ENCODE measurements at regions not wholly inside any gene's neighbourhood (a gene's known extent, or its start where the extent isn't known, plus 50 kb on each side); places are given as distances from the start of the nearest gene placed in this dataset.
A peak's percentile ranks its signal among the peaks of the same experiment; 100 is the strongest.

- peak; percentile 14 for DNase-seq (ENCODE audit: low spot score)
Measured at GRCh38 chr6:93083337-93084230, 335.8 kb downstream of the EPHA7 start.

GRCh38 chr6:93081901-93082300 is 337.5 kb downstream of the EPHA7 start:
- no peak for DNase-seq (ENCODE audit: low spot score)

GRCh38 chr6:93079061-93079460 is 340.3 kb downstream of the EPHA7 start:
- DNase-seq (ENCODE audit: low spot score): no peak

GRCh38 chr6:93073811-93074210 is 345.5 kb downstream of the EPHA7 start:
- DNase-seq (ENCODE audit: low spot score): no peak

- no peak for DNase-seq (ENCODE audit: low spot score)
Measured at GRCh38 chr6:93069856-93070255, 349.5 kb downstream of the EPHA7 start.

DNA sequence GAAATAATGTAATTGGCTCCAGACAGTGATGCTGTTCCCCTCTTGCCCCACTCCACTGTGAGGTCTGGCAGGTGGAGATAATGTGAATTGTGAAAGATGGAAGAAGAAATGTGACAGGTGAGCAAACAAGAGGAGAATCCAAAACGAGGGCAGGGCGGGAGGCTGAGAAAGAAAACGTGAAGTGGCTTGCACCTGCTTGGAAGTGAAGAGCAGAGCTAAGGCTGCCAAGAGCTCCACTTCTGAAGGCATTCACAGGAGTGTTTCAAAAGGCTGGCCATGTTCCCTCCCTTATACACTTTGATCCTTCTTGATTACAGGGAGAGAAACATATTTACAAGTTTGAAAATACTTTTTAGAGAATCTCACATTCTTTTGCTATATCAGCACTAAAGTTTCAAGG is 359.4 kb downstream of the EPHA7 start:
- DNase-seq (ENCODE audit: low spot score): no peak

DNA sequence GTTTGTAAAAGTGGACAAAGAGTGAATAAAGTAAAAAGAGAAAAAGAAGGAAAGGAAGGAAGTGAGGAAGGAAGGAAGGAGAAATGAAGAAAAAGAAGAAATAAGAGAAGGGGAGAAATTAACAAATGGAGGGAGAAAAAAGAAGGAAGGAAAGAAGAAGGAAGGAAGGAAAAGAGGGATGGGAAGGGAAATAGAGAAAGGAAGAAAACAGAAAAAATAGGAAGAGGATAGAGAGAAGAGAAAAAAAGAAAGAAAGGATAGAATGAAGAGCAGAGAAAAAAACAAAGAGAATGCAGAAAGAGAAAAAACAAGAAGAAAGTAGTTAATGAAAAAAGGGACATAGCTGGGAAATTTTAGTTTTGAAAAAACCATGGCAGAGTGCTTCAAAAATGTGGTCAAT is 361.8 kb downstream of the EPHA7 start:
- DNase-seq (ENCODE audit: low spot score): no peak

GRCh38 chr6:93048381-93048780 is 371.0 kb downstream of the EPHA7 start:
- no peak for DNase-seq (ENCODE audit: low spot score)

DNA sequence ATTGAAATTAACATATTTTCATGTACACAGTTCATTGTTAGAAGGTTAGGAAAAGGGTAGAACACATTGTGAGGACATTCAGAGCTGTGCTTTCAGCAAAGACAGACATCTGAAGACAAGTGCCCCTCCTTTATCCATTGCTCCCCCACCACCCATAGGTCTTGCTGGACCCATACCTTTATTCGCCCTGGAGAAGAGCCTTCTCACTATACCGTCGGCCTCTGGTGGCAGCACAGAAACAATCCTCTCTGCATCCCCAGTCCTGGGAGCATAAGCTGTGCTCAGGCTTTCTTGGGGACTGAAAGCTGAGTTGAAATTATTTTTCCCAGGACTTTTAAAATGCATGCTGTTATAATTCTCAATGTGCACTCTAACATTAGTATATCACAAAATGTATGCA is 372.3 kb downstream of the EPHA7 start:
- DNase-seq (ENCODE audit: low spot score): no peak

- no peak for DNase-seq (ENCODE audit: low spot score)
Measured at GRCh38 chr6:93045156-93045555, 374.2 kb downstream of the EPHA7 start.

- DNase-seq (ENCODE audit: low spot score): no peak
Measured at GRCh38 chr6:93040375-93040774, 379.0 kb downstream of the EPHA7 start.

DNA sequence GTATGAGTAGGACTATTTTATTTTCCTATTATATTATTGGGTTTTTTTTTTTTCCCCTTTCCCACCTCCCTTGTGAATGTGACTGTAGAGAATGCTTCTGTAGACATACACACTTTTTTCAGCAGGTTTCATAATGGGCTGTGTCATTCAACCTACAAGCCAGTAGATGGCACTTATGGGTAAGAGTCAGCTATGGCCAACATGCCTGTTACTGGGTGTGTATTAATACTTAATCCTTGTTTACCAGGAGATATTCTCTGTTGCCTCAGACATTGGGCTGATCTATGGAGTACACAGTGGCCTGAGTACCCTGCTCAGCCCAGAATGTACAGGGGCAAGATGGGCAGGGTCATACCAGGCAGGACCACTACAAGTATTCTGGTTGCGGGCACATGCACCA is 382.5 kb downstream of the EPHA7 start:
- DNase-seq (ENCODE audit: low spot score): no peak

- no peak for DNase-seq (ENCODE audit: low spot score)
Measured at GRCh38 chr6:93035756-93036155, 383.6 kb downstream of the EPHA7 start.

- DNase-seq (ENCODE audit: low spot score): no peak
Measured at GRCh38 chr6:93021235-93021915, 398.0 kb downstream of the EPHA7 start.

GRCh38 chr6:93017626-93018025 is 401.7 kb downstream of the EPHA7 start:
- no peak for DNase-seq (ENCODE audit: low spot score)

- DNase-seq (ENCODE audit: low spot score): no peak
Measured at GRCh38 chr6:93017213-93017612, 402.1 kb downstream of the EPHA7 start.

DNA sequence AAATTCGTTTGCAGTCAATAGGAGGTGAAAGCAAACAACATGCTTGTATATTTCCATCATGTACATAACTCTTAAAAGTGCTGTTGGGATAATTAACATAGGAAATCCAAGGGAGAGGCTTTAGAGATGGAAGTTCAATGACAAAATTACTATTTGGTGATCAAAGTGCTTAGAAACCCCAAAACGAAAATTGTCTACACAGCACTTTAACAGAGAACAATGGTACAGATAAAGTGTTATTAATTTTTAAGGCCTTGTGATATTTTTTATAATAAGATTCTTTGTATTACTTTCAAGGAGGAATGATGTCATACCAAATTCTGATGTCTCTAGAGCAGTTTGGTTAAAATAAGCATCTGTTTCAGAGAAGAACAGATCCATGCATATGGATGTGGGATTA is 406.3 kb downstream of the EPHA7 start:
- no peak for DNase-seq (ENCODE audit: low spot score)

DNA sequence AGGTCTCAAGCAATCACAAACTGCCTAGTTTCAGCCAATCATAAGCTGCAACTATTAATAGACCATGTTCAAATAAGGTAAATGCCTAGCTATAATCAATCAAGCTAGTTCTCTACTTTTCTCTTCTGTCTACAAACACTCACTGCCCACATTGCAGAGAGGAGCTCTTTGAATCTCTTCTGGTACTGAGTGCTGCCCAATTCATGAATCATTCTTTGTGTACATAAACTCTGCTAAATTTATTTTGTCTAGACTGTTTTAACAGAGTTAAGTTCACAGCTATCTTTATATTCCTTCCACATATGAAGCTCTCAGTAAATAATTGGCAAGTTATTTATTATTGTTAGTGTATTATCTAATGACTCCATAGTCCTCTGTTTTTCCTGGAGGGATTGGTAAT is 411.0 kb downstream of the EPHA7 start:
- DNase-seq (ENCODE audit: low spot score): no peak

GRCh38 chr6:92989656-92990055 is 429.7 kb downstream of the EPHA7 start:
- DNase-seq (ENCODE audit: low spot score): no peak

- DNase-seq (ENCODE audit: low spot score): peak; percentile 2
Measured at GRCh38 chr6:92979281-92979680, 440.1 kb downstream of the EPHA7 start.

- DNase-seq (ENCODE audit: low spot score): no peak
Measured at GRCh38 chr6:92977018-92977417, 442.3 kb downstream of the EPHA7 start.

- no peak for DNase-seq (ENCODE audit: low spot score)
Measured at GRCh38 chr6:92967362-92967761, 452.0 kb downstream of the EPHA7 start.

DNA sequence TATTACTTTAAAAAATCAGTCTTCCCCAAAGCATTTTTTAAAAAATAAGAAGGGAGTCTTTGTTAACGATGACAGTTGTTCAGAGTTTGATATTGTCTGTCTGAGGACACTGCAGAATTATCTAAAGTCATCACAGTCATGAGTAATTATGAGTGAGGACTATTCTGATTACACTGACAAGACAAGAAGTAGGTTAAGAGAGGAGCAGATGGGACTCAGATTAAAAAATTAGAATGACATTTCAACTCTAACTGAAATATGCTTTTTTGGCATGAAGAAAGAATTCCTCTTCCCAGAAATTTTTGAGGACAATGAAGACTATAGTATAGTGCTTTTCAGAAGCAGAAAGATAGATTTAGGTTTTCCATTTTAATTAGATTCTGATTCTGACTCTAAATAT is 456.5 kb downstream of the EPHA7 start:
- DNase-seq (ENCODE audit: low spot score): no peak
